H1 (cell line): ENCODE measurements at regions not wholly inside any gene's neighbourhood (a gene's known extent, or its start where the extent isn't known, plus 50 kb on each side); places are given as distances from the start of the nearest gene placed in this dataset.

Source experiments
- CTCF ChIP-seq, 3 experiments: IDR thresholded peaks; 1 replicate in 2 of 3; 2 replicates in 1 of 3; pipeline versions ENCODE4 v1.5.1 to v1.6.1; 2011; ENCODE audit warnings: low read length in 3 of 3, mild to moderate bottlenecking in 3 of 3, inconsistent platforms in 2 of 3, low read depth in 1 of 3, moderate library complexity in 1 of 3; ENCODE audit not compliant: insufficient read depth in 1 of 3; ENCODE audit errors: control extremely low read depth in 1 of 3
- POLR2A ChIP-seq, 2 experiments: IDR thresholded peaks; 1 replicate in 1 of 2; 2 replicates in 1 of 2; pipeline ENCODE4 v1.6.1; 2011; ENCODE audit warnings: low read depth in 2 of 2, low read length in 2 of 2, mild to moderate bottlenecking in 2 of 2; ENCODE audit errors: control extremely low read depth in 1 of 2
- POLR2AphosphoS5 ChIP-seq: IDR thresholded peaks from 2 replicates; pipeline ENCODE4 v1.6.1; 2011; ENCODE audit warnings: low read depth, low read length
- RAD21 ChIP-seq, 2 experiments: IDR thresholded peaks in 1 of 2; conservative IDR thresholded peaks in 1 of 2; 2 replicates each; pipeline ENCODE4 v1.6.1; 2011; ENCODE audit warnings: low read depth in 2 of 2, low read length in 2 of 2, improper control_type of control experiment in 1 of 2, inconsistent platforms in 1 of 2, mild to moderate bottlenecking in 1 of 2, moderate library complexity in 1 of 2

GRCh38 chr7:35504365-35504764, 190.6 kb downstream of the HERPUD2 start:
- no peak for TF ChIP-seq POLR2A (IDR thresholded peaks at IDR 0.05; ENCODE audit: control extremely low read depth in 1 of 2, low read depth in 2 of 2, low read length in 2 of 2)
- no peak for TF ChIP-seq POLR2AphosphoS5
- TF ChIP-seq CTCF (IDR thresholded peaks at IDR 0.05; ENCODE audit: control extremely low read depth in 1 of 3, insufficient read depth in 1 of 3, low read depth in 1 of 3, low read length in 3 of 3): no peak
- TF ChIP-seq RAD21 (IDR thresholded peaks at IDR 0.05 in 1 of 2, conservative IDR thresholded peaks at IDR 0.05 in 1 of 2; ENCODE audit: low read depth in 2 of 2, low read length in 2 of 2): no peak
